ENCODE measurements at regions not wholly inside any gene's neighbourhood (a gene's known extent, or its start where the extent isn't known, plus 50 kb on each side); places are given as distances from the start of the nearest gene placed in this dataset.
"Not testable (repeated sequence)": the region's sequence is repeated elsewhere in the genome, so short reads cannot be mapped to it uniquely, and the experiment has no call there.

DNA sequence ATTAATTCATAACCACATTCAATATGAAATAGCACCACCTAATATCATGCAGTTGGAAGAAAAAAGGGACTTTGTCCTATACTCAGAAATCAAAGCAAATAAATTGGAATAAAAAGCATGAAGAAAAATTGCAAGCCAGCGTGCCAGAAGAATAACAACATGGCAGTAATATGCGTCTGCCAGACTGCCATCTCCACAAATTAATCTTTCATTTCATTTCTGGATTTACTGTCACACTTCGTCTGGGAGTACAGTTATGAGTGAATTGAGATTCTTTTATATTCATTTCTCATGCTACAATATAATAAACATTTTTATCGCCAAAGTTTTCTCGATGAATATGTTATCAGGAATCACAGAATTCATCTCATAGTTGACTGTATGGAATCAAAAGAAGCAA, 1327.7 kb upstream of the SEL1L start:
- DNase-seq = no peak

DNA sequence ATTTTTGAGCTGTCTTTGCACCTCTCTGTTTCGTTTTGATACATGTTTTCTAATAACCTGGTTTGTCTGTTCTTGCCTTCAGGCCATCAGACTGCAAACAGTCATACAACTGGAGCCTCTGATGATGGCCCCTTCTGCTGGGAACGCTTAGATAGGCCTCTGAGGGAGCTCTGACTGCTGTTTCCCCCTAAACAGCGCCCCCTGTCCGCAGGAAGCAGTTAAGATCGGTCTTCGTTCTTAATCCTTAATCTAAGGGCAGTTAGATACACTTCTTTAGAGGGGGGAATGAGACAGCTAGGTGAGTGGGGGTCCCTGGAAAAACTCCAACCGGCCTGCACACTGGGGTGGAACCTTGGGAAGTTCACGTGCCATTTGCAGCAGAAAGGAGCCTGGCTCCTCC, 1338.8 kb upstream of the SEL1L start:
- DNase-seq = no peak

DNA sequence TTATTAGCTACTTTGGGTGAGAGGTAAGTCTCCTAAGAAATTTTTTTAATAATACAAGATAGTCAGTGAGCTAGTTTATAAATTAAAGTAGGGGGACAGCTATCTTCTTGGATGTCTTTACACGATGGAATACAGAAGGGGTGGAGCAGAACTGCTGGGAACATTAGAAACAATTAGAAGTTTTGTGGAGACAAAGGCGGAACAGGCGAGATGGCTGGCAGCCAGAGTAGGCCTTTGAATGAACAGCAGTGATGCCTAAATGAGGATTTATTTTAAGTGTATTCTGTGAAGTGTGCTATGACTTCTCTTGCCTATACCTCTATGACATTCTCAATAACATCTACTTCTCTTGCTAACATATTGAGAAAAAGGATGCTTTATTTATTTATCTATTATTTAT, 1345.3 kb upstream of the SEL1L start:
- DNase-seq = no peak

DNA sequence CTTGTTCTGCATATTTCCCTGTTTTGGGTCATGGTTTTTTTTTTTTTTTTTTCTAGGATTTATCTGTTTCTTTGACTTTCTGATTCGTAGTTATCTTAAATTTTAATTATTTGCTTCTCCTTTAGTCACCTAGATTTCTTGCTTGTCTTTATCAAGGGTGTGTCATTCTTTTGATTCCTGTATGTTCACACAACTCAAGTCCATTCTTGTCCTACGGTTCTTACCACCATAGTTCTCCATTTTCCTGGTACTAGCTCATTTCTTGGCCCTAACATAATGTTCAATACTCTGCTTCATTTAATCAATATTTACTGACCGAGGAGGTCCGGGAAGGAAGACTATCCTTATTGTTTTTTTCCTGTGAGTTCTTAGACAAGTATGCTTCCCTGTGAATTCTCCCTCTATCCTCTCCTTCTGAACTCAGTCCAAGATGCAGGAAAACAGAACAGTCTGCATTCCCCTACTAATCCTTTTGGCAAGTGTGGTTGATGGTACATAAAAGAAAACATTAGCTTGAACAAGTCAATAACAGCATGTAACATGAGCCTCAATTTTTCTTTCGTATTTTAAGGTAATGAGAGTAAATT, 1346.4 kb upstream of the SEL1L start:
- no peak for DNase-seq

DNA sequence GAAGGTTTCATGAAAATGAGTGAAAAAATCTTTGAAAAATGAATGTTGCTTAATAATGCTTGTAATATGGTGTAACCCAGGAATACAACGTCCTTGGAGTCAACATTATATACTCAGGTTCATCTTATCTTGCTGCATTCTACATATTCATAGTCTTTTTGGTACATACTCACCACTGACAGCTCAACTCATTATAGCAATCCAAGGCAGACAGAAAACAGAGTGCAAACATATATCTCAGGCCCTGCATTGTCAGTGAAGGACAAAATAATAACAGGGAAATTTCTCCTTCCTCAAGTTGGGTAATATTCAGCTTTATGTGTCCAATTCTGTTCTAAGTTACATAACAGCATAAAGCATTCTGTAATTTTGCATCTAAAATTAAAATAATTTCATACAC, 1353.0 kb upstream of the SEL1L start:
- DNase-seq = no peak

DNA sequence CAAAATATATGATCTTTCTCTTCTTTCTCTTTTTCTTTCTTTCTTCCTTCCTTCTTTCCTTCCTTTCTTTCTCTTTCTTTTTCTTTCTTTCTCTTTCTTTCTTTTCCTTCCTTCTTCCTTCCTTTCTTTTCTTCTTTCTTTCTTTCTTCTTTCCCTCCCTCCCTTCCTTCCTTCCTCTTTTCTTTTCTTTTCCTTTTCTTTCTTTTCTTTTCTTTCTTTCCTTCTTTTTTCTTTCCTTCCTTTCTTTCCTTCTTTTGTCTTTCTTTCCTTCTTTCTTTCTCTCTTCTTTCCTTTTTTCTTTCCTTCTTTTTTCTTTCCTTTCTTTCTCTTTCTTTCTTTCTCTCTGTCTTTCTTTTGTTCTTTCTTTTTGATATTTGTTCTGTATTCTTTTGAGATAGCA, 1356.0 kb upstream of the SEL1L start:
- no peak for DNase-seq

DNA sequence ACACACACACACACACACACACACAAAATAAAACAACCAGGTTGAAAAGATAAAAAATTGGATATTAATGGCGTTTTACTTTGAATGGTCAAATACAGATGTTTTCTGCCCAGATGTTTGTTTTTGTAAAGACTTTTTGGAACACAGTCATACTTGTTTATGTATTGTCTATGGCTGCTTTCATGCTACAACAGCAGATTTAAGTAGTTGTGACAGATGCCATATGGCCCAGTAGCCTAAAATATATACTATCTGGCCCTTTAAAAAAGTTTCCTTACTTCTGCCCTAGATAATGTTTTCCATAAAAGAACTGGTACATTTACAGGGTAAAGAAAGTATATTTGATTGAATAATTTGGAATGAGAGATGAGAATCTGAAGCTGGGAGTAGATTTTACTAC, 1362.8 kb upstream of the SEL1L start:
- no peak for DNase-seq

DNA sequence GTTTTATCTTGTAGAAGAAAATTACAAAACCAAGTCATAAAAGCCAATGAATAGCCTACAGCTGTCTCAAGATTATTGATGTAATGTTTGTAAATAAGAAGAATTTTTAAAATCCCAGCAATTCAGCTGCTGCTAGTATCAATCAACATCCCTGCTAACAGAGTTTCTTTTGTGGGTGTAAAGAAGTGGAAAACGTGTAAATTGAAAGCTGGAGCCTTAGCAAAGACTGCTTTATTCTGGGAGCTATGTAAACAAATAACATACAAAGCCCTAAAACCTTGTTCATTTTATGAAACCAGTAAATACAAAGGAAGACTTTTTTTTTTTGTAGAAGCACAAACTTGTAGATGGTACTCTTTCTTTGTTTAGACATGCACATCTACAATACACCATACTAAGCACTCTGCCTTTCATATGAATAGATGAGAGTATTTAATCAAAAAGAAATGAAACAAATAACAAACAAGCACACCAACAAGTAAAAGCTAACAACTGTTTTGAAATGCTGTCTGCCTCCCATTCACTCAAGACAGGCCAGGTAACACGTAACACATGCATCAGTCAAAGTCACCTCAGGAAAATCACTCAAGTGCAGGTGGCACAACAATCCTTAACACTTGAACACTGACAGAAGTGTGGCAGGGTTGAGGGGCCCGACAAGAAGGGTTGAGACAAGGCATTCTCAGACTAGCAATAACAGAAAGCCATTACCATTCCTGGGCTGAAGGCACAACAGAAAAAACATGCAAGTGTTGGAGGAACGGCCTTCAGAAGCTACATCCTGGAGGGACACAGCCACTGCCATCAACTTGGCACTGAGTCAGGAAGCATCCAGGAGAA, 1364.0 kb upstream of the SEL1L start:
- DNase-seq = no peak

DNA sequence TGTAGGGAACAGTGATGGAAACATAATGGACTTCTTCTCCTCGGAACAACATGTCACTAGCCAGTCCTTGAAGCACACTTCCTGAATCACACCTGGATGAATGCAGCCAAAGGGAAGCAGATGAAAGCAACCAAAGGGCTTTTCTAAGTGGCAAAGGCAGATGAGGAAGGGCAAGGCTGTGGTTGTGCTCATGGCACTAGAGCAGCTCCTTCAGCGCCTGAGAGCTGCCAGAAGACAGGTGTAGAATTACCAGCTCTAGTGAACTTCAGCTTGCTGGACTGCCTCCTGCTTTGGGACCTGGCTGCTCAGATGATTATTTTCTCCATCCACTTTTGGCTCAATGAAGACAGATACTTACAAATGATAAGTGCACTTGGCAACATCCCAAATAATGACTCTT, 1372.1 kb upstream of the SEL1L start:
- no peak for DNase-seq

DNA sequence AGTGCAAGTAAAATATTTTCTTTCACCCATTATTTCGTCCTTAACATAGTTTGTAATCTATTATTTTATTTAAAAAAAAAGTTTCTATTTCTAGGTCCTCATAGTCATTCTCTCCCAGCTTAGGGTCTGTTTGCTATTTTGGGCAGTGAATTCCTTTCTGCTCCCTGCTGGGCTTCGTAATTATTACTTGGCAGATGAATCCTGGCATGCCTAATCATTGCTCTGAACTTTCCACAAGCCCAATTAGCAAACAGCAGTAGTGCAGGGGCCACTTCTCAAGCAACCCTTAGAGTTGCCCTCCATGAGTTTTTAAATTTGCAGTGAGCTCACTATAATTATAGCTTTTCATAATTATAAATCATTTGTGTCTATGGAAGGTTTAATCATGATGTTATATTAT, 1378.3 kb upstream of the SEL1L start:
- DNase-seq = no peak

DNA sequence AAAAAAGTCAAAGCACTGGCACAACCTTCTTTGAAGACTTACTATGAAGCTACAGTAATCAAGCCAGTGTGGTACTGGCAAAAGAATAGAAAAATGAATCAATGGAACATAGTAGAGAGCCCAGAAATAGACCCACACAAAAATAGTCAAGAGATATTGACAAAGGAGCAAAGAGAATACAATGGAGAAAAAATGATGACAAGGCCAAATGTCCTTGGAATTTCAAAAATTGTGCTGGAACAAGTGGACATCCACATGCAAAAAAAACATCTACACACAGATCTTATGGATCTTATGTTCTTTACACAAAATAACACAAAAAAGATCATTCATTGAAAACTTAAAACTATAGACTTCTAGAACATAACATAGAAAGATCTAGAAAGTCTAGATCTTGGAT, 1379.7 kb upstream of the SEL1L start:
- DNase-seq = no peak

DNA sequence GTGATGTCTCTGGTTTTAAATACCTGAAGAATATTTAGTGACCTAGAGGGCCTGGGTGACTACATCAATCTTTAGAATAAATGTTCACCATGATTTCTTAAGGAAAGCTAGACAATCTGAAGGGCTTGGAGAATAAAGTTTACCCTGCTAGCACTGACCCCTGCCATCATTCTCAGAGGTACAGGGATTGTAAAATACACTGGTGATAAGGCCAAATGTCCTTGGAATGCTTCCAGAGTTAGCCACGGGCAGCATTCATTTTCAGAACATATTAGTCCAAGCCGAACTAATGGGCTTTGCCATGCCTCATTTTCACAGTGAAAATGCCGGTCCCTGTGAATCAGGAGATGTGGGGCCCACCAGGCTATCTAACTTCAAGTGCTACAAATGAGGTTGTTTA, 1381.7 kb upstream of the SEL1L start:
- DNase-seq = no peak

DNA sequence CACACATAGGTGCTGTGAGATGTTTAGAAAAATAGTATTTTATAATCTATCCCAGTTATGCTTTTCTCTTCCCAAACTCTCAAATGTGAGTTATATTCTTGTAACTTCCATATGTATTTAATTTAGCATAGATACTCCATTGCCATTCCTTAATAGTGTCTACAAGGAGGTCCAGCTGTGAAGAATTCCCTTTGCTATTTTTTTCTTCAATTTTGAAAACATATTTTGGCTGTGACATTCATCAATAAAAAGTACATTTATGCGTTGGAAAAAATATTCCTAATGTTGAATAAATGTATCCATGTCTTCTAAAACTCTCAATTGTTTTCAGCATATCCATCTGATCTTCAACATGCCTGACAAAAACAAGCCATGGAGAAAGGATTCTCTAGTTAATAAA, 1402.0 kb upstream of the SEL1L start:
- no peak for DNase-seq

DNA sequence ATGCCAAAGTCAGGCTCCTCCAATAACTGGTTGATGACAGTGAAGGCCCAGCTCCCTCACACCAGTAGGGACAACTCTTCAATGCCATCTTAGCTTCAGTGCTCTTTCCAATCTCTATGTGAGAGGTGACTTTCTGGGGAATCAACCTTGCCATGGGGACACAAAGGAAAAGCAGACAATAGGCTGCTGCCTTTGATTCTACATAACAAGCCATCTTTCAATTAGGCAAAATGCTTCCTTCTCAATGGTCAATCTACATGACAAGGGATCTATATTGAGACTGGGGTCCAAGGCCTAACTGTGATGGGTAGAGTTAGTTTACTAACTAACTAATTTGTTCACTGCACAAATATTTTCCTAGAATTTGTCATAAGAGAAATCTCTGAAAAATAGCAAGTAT, 1417.5 kb upstream of the SEL1L start:
- DNase-seq = no peak

DNA sequence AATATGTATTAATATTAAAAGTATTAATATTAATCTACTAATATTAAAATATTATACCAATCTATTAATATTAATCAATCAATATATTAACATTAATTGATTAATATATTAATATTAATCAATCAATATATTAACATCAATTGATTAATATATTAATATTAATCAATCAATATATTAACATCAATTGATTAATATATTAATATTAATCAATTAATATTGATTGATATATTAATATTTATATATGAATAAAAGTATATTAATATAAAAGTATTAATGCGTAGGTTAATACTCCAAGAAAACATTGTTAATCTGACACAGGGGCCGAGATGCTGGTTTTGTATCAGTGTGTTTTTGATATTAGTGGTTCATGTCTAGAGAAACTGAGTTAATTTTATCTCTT, 1430.1 kb upstream of the SEL1L start:
- DNase-seq = no peak

DNA sequence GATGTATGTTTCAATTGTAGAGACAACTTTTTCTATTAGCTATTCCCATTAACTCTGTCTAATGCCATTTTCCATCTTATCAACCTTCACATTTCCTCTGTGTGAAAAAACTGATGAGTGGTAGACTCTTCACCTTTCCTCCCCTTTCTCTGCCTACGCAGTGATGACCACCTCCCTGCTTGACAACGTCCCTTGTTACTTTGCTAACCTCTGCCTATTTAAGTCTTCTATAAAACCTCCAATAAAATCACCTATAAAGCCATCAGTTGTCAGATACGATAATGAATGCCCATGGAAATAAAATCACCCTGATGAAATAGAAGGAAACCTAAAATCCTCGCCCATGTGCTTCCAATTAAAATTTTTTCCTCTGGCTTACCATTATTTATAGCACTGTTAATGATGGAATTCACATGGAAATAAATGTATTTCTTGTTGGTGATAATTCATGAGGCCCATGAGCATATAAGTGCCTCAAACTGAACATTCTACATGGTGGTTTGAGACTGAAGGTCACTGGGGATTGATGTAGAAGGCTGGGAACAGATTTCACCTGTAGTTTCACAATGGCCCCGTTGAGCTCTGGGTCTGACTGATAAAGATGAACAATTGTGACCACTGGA, 1454.0 kb upstream of the SEL1L start:
- DNase-seq = no peak

DNA sequence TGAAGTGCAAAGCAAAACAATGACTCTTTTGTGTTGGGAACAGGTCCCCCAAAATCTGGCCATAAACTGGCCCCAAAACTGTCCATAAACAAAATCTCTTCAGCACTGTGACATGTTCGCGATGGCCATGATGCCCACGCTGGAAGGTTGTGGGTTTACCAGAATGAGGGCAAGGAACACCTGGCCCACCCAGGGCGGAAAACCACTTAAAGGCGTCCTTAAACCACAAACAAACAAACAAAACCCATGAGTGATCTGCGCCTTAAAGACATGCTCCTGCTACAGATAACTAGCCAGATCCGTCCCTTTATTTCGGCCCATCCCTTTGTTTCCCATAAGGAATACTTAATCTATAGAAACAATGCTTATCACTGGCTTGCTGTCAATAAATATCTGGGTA, 1460.9 kb upstream of the SEL1L start:
- not testable (repeated sequence) for DNase-seq

DNA sequence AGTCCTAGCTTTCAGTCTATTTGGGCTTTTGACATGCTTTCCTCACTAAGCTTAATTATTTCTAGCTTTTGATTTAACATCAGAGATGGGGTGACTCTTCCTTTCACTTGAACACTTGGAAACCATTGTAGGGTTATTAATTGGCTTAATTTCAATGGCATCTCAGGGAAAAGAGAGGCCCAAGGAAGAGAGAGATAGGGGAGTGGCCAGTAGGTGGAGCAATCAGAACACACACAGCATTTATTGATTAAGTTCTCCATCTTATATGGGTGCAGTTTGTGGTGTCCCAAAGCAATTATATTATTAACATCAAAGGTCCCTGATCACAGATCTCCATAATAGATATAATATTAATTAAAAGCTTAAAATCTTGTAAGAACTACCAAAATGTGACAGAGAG, 1466.1 kb upstream of the SEL1L start:
- DNase-seq = no peak

DNA sequence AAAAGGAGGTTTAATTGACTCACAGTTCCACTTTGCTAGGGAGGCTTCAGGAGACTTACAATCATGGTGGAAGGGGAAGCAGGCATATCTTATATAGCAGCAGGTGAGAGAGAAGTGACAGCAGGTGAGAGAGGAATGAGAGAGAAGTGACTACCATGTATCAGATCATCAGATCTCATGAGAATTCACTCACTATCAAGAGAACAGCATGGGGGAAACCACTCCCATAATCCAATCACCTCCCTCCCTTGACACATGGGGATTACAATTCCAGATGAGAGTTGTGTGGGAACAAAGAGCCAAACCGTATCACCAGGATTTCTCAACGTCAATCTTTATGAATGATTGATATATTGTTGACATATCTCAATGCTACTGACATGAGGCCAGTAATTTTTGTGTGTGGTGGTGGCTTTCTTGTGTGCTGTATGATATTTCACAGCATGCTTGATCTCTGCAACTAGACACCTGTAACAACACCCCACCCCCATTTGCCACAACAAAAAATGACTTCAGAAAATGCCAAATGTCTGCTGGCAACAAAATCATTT, 1470.9 kb upstream of the SEL1L start:
- no peak for DNase-seq

DNA sequence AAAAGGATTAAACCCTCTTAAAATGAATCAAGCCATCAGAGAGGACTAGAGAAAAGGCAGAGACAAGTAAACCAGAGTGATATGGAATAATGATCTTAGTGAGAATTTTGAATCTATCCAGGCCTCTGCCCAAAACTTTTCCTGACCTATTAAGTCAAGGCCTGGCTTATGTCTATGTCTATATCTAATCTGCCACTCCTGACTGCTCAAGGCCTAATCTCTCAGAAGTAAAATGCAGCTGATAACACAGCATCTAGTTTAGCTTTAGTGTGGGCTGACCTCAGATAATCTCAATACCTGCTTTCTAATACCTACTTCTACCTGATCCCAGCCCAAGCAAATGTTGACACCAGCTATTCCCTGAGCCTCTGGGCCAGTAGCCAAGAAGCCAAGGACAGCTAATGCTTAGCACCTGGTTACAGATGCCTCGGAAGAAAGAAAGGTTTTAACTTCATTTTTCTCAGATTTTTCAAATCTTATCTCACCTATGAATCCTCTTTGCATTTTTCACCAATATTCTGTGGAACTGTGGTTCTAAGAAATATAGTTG, 1472.5 kb upstream of the SEL1L start:
- no peak for DNase-seq

DNA sequence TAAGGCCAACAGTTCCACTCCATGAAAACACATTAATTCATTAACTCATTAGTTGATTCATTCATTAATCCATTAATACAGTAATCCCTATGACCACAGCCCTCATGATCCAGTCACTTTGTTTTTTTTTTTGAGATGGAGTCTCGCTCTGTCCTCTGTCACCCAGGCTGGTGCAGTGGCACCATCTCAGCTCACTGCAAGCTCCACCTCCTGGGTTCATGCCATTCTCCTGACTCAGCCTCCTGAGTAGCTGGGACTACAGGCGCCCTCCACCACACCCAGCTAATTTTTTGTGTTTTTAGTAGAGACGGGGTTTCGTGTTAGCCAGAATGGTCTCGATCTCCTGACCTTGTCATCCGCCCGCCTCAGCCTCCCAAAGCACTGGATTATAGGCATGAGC, 1473.4 kb upstream of the SEL1L start:
- not testable (repeated sequence) for DNase-seq

DNA sequence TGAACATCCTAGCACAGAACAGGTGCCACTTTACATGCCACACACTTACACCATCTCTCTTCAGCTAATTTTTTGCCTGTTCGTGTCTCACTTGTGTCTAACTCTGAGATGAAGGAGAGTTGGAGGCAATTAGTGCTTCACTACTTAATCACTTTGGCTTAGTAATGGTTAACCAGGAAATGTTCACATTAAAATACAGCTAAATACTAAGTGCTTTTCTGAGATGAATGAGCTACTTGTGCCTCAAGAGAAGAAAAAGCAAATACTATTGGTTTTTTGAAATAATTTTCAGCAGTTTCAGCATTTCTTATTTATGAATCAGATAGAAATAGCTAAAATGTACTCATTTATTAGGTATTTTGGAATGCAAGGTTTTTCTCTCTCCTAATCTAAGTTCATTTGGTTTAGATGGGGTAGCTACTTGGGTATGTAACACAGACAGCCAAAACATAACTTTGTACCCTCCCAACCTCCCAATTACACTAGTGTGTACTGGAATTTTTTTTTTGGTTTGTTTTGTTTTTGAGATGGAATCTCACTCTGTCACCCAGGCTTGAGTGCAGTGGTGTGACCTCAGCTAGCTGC, 1474.1 kb upstream of the SEL1L start:
- DNase-seq = no peak

DNA sequence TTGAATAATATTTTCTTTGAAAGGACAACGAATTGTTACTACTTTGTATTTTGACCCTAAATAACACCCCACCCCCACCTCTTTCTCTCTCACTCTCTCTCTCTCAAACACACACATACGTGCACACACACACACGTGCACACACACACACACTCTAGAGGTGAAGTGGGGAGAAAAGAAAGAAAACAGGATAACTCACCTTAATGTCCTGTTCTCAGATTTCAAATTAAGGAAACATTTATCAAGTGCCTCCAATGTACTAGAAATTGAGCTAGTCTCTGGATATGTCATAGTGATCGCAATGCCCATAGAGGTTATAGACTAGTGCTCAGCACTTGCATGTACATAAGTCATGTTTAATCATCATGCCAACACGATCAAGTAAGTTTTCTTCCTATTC, 1483.6 kb upstream of the SEL1L start:
- DNase-seq = no peak

Measured in right forelimb (tissue), 1 donor.